Hepatocyte (in vitro differentiated cells): ENCODE measurements at regions not wholly inside any gene's neighbourhood (a gene's known extent, or its start where the extent isn't known, plus 50 kb on each side); places are given as distances from the start of the nearest gene placed in this dataset.

ENCODE experiments used
- CTCF ChIP-seq: fragments of 200-600 bp; sonication (generic); IDR thresholded peaks from 2 replicates; pipeline ENCODE4 v1.5.1; 2016; ENCODE audit warnings: antibody characterized with exemption, mild to moderate bottlenecking; ENCODE audit not compliant: poor library complexity
- EZH2 ChIP-seq: fragments of 200-600 bp; sonication (generic); IDR thresholded peaks from 2 replicates; pipeline ENCODE4 v1.6.1; 2016; ENCODE audit warnings: antibody characterized with exemption, mild to moderate bottlenecking, borderline replicate concordance
- EZH2phosphoT487 ChIP-seq: fragments of 200-600 bp; sonication (generic); IDR thresholded peaks from one replicate; pipeline ENCODE4 v1.6.1; 2018; ENCODE audit warnings: antibody characterized with exemption, mild to moderate bottlenecking, low read depth, moderate library complexity; ENCODE audit not compliant: unreplicated experiment, severe bottlenecking

- TF ChIP-seq CTCF, result no peak
- no peak for TF ChIP-seq EZH2
- TF ChIP-seq EZH2phosphoT487, result no peak
These were observed 238.0 kb downstream of the COL12A1 start for GRCh38 chr6:74967821-74968220.
